HUES48 (cell line): ENCODE measurements at regions not wholly inside any gene's neighbourhood (a gene's known extent, or its start where the extent isn't known, plus 50 kb on each side); places are given as distances from the start of the nearest gene placed in this dataset.
"Not testable (repeated sequence)": the region's sequence is repeated elsewhere in the genome, so short reads cannot be mapped to it uniquely, and the experiment has no call there.

ENCODE experiments used
- H3K27ac ChIP-seq: one replicate; pipeline ENCODE4 v1.7.0; 2013; ENCODE audit warnings: low read depth, low read length, inconsistent platforms
- H3K27me3 ChIP-seq: 2 replicates; pipeline ENCODE4 v1.6.1; 2013; ENCODE audit warnings: mild to moderate bottlenecking, low read length; ENCODE audit not compliant: control insufficient read depth, insufficient read depth
- H3K36me3 ChIP-seq: 2 replicates; pipeline ENCODE4 v1.6.1; 2013; ENCODE audit warnings: low read length; ENCODE audit not compliant: control insufficient read depth, insufficient read depth
- H3K4me1 ChIP-seq: 2 replicates; pipeline ENCODE4 v1.6.1; 2013; ENCODE audit warnings: mild to moderate bottlenecking, low read length; ENCODE audit not compliant: control insufficient read depth, insufficient read depth
- H3K4me3 ChIP-seq: 2 replicates; pipeline ENCODE4 v1.5.1; 2013; ENCODE audit warnings: mild to moderate bottlenecking, low read depth, low read length
- H3K9ac ChIP-seq: 2 replicates; pipeline ENCODE4 v1.6.1; 2013; ENCODE audit warnings: mild to moderate bottlenecking, low read depth, low read length, moderate library complexity
- H3K9me3 ChIP-seq: 2 replicates; pipeline ENCODE4 v1.6.1; 2013; ENCODE audit warnings: low read length; ENCODE audit not compliant: control insufficient read depth, insufficient read depth

DNA sequence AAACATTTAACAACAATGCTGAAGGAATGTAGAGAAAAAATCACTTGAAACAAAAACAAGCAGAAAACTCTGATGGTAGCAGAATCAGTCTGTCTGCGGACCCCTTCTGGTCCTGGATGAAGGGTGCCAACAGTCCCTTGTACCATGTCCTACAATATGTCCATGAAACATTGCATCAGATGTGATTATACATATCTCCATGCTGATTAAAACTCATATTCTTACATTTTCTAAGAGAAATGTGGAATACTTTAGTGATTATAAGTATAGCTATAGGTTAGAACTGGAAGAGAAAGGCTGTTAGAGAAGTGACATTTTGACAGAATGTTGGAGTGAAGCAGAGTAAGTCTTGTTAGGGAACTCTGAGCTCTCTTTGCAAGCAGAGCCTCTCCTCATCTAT is 286.1 kb downstream of the SH3GL2 start:
- Histone ChIP-seq H3K27me3 (no peaks in the 10 kb centered on the region), H3K4me1 (no peaks in the 10 kb centered on the region), H3K4me3 (no peak overlapping the region), H3K9me3 (no peaks in the 10 kb centered on the region), H3K27ac (no peak overlapping the region), H3K9ac (no peak overlapping the region), H3K36me3 (no peaks in the 10 kb centered on the region)

DNA sequence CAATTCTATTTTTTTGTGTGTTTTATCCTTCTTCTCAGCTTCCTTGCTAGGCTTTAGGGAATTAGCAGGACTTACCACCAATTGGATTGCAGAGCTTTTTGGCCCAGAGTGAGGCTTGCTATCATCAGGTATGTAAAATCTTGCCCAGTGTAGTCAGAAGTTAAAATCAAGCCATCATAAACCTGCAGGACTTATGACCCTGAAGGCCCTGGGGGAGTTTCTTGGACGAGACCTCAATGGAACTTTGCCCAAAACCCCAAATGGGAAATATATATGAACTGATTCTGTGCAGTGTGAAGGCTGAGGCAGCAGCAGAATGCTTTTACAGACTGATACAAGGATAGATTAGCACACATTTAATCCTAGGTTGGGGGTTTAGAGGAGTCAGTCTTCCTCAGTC is 287.0 kb downstream of the SH3GL2 start:
- Histone ChIP-seq H3K9me3 (no peaks in the 10 kb centered on the region), H3K9ac (no peak overlapping the region), H3K27me3 (no peaks in the 10 kb centered on the region), H3K4me3 (no peak overlapping the region), H3K4me1 (no peaks in the 10 kb centered on the region), H3K36me3 (no peaks in the 10 kb centered on the region), H3K27ac (no peak overlapping the region)

DNA sequence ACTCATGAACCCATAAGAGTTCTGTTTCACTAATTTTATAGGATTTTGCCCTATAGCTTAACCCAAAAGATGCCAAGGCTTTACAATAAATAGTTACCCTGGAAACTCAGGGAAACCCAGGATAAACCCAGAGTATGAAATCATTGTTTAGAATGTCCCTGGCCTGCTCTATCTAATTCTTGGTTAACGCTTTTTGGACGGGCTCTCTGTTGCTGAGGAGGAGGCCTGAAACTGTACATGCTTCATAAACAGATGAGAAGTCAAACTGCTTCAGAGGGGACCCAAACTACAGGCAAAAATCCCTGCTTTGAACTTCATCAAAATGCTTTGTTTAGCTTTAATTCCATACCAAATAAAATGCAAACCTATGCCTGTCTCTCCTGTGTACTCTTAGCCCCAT is 291.9 kb downstream of the SH3GL2 start:
- no peaks in the 10 kb centered on the region for H3K27me3 ChIP-seq
- H3K9me3 ChIP-seq = no peaks in the 10 kb centered on the region
- H3K27ac ChIP-seq = no peak overlapping the region
- no peak overlapping the region for H3K9ac ChIP-seq
- no peaks in the 10 kb centered on the region for H3K36me3 ChIP-seq
- no peak overlapping the region for H3K4me3 ChIP-seq
- no peaks in the 10 kb centered on the region for H3K4me1 ChIP-seq

DNA sequence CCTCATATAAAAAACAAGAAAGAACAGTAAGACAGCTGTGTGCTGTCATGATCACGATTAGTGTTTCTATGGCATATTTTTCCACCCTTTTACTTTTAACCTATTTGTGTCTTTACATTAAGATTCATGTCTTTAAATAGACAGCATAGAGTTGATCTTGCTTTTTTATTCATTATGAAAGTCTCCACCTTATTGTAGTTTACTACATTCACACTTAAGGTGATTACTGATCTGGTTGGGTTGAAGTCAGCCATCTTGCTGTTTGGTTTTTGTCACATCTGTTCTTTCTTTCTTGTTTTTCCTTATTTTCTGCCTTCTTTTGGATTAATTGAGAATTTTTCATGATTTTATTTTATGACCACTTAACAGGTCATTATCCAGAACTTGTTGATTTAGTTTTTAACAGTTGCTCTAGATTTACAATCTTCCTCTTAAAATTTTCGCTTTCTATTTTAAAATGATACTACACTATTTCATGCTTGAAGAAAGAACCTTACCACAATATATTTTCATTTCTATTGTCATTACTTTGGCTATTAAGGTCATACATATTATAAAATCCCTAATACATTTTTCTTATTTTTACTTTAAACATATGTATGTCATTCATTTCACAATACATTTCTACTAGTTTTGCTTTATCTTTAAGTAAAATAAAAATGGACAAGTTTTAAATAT is 292.5 kb downstream of the SH3GL2 start:
- Histone ChIP-seq H3K4me1 (no peaks in the 10 kb centered on the region), H3K9ac (no peak overlapping the region), H3K36me3 (no peaks in the 10 kb centered on the region), H3K27me3 (no peaks in the 10 kb centered on the region), H3K4me3 (no peak overlapping the region), H3K27ac (no peak overlapping the region), H3K9me3 (no peaks in the 10 kb centered on the region)

GRCh38 chr9:17875886-17876285 is 297.0 kb downstream of the SH3GL2 start:
- H3K36me3 ChIP-seq = no peaks in the 10 kb centered on the region
- H3K4me1 ChIP-seq = no peaks in the 10 kb centered on the region
- no peaks in the 10 kb centered on the region for H3K27me3 ChIP-seq
- H3K27ac ChIP-seq = no peak overlapping the region
- no peak overlapping the region for H3K4me3 ChIP-seq
- H3K9me3 ChIP-seq = no peaks in the 10 kb centered on the region
- no peak overlapping the region for H3K9ac ChIP-seq

DNA sequence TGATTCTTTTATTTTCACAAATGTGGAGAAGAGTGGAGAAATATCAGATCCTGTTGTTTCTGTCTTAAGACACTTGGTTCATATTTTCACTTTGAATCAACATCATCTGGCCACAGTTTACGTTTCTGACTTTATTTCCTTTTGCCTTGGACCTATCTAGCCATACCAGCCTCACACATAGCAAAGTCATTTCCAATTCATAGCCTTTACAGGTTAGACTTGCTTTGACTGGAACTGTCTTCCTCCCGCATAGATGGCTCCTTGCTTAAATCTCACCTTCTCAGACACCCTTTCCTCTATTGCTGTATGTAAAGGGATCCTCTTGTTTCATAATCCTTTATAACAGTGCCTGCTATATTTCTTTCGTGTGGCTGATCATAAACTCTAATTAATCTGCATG is 297.8 kb downstream of the SH3GL2 start:
- H3K9ac ChIP-seq = no peak overlapping the region
- no peaks in the 10 kb centered on the region for H3K36me3 ChIP-seq
- no peak overlapping the region for H3K4me3 ChIP-seq
- no peaks in the 10 kb centered on the region for H3K9me3 ChIP-seq
- H3K27ac ChIP-seq = no peak overlapping the region
- H3K27me3 ChIP-seq = no peaks in the 10 kb centered on the region
- H3K4me1 ChIP-seq = no peaks in the 10 kb centered on the region

DNA sequence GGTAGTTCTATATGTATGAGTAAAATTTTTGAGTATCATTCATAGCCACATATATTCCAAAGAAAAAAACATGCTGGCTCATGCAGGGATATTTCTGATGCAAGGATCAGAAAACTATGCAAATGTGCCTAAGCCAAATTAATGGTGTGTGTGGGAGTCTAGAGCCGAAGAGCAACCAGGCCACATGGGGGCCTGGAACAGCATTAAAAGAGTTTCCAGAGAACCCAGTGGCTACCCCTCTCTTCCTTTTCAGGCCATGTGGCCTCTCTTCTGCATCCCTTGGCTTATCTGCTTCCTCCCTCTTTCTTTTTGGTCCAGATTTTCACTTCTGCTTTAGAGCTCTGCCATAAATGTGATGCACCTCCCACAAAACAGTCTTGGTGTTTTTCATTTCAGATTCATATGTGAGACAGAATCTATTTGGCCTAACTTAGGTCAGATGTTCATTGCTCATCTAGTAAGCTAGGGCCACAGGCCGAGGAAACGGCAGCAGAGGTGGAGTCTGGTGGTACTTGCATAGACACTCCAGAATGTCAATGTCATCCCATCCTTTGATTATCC is 300.0 kb downstream of the SH3GL2 start:
- Histone ChIP-seq H3K4me1 (no peaks in the 10 kb centered on the region), H3K27ac (no peak overlapping the region), H3K4me3 (no peak overlapping the region), H3K9me3 (no peaks in the 10 kb centered on the region), H3K27me3 (no peaks in the 10 kb centered on the region), H3K36me3 (no peaks in the 10 kb centered on the region), H3K9ac (no peak overlapping the region)

- Histone ChIP-seq H3K9ac (no peak overlapping the region), H3K27ac (no peak overlapping the region), H3K4me3 (no peak overlapping the region), H3K4me1 (no peaks in the 10 kb centered on the region), H3K9me3 (no peaks in the 10 kb centered on the region), H3K27me3 (no peaks in the 10 kb centered on the region), H3K36me3 (no peaks in the 10 kb centered on the region)
Observed at GRCh38 chr9:17881371-17881770, 302.5 kb downstream of the SH3GL2 start.

DNA sequence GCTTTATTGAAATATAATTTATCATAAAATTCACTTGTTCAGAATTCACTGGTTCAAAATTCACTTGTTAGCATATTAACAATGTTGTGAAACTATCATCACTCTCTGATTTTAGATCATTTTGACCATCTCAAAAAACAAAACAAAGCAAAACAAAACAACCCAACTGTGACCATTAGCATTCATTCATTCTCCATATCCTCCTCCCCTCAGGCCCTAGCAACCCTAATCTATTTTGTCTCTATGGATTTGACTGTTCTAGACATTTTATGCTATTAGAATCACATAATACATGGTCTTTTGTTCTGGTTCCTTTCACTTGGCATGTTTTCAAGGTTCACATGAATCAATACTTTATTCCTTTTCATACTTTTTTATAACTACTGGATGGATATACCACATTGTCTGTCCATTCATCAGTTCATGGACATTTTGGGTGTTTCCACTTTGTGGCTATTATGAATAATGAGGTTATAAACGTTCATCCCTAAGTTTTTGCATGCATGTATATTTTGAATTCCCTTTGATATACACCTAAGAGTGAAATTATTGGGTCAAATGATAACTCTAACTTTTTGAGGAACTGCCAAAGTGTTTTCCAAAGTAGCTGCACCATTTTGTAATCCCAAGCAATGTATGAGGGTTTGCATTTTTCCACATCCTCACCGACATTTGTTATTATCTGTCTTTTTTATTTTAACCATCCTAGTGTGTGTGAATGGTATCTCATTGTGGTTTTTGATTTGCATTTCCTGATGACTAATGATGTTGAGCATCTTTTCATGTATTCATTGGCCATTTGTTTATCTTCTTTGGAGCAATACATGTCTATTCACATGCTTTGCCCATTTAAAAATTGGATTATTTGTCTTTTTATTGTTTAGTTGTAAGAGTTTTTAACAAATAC is 304.1 kb downstream of the SH3GL2 start:
- Histone ChIP-seq H3K4me1 (no peaks in the 10 kb centered on the region), H3K27me3 (no peaks in the 10 kb centered on the region), H3K9me3 (no peaks in the 10 kb centered on the region), H3K9ac (no peak overlapping the region), H3K27ac (no peak overlapping the region), H3K36me3 (no peaks in the 10 kb centered on the region), H3K4me3 (no peak overlapping the region)

DNA sequence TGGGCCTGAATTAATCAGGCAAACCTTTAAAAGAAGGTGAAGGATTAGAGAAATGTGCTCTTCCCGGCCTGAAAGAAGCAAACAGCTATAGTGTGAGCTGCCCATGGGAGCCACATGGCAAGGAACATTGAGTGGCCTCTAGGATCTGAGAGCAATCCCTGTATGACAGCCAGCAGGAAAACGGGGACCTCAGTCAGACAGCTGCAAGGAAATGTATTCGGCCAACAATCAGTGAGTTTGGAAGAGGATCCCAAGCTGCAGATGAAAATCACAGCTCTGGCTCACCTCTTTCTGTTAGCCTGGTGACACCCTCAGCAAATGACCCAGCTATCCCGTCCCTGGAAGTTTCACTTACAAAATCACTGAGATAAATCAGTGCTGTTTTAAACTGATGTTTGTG is 309.2 kb downstream of the SH3GL2 start:
- H3K27ac ChIP-seq = no peak overlapping the region
- H3K27me3 ChIP-seq = no peaks in the 10 kb centered on the region
- H3K36me3 ChIP-seq = no peaks in the 10 kb centered on the region
- H3K4me1 ChIP-seq = no peaks in the 10 kb centered on the region
- no peak overlapping the region for H3K9ac ChIP-seq
- H3K9me3 ChIP-seq = no peaks in the 10 kb centered on the region
- H3K4me3 ChIP-seq = no peak overlapping the region

DNA sequence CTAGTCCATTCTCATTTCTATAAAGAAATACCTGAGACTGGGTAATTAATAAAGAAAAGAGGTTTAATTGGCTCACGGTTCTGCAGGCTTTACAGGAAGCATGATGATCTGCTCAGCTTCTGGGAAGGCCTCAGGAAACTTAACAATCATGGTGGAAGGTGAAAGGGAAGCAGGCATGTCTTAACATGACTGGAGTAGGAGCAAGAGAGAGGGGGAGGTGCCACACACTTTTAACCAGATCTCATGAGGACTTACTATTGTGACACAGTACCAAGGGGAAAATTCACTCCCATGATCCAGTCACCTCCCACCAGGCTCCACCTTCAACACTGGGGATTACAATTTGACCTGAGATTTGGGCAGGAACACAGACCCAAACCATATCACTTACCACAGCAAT is 310.1 kb downstream of the SH3GL2 start:
- not testable (repeated sequence) for H3K27ac ChIP-seq, H3K4me1 ChIP-seq, H3K27me3 ChIP-seq, H3K4me3 ChIP-seq, H3K9ac ChIP-seq, H3K36me3 ChIP-seq, H3K9me3 ChIP-seq
